ENCODE measurements at regions not wholly inside any gene's neighbourhood (a gene's known extent, or its start where the extent isn't known, plus 50 kb on each side); places are given as distances from the start of the nearest gene placed in this dataset.
"Not testable (repeated sequence)": the region's sequence is repeated elsewhere in the genome, so short reads cannot be mapped to it uniquely, and the experiment has no call there.

DNA sequence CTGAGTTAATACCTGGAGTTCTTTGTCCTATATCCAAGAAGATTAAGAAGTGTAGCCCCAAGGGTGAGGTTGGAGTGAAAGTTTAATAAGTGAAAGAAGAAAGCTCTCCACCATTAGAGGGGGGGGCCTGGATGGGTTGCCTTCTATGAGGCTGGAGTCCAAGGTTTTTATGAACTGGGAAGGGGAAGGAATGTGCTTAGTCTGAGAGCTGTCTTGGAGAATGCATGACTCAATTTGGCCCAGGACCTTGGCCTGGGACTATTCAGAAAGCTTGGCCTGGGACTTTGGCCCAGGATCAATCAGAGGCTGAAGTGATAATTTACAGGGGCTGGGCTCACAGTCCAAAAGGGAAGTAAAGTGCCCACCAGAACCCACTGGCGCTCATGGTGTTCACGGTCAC lies 1049.0 kb upstream of the GRIA3 start:
- H3K27ac Mint-ChIP-seq = no peak overlapping the region
- no peaks in the 10 kb centered on the region for H3K9me3 Mint-ChIP-seq
- CTCF ChIA-PET = no interaction called here
- DNase-seq = no peak
- H3K4me3 Mint-ChIP-seq = no peak overlapping the region
- no peaks in the 10 kb centered on the region for H3K4me1 Mint-ChIP-seq
- H3K36me3 Mint-ChIP-seq = no peaks in the 10 kb centered on the region
- H3K27me3 Mint-ChIP-seq = no peaks in the 10 kb centered on the region

- DNase-seq, H3K4me3 Mint-ChIP-seq, H3K27me3 Mint-ChIP-seq, H3K27ac Mint-ChIP-seq, H3K36me3 Mint-ChIP-seq, CTCF ChIA-PET, H3K9me3 Mint-ChIP-seq, H3K4me1 Mint-ChIP-seq: not testable (repeated sequence)
Measured at GRCh38 chrX:122140219-122140618, 1043.9 kb upstream of the GRIA3 start.

DNA sequence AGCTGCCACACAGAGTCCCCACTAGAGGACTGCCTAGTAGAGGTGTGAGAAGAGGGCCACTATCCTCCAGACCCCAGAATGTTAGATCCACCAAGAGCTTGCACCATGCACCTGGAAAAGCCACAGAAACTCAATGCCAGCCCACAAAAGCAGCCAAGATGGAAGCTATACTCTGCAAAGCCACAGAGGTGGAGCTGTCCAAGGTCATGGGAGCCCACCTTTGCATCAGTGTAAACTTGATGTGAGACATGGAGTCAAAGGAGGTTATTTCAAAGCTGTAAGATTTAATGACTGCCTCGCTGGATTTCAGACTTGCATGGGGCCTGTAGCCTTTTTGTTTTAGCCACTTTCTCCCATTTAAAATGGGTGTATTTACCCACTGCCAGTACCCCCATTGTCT lies 1030.1 kb upstream of the GRIA3 start:
- Mint-ChIP-seq H3K4me3 (no peak overlapping the region), H3K9me3 (no peaks in the 10 kb centered on the region), H3K4me1 (no peaks in the 10 kb centered on the region), H3K36me3 (no peaks in the 10 kb centered on the region), H3K27ac (no peak overlapping the region), H3K27me3 (no peaks in the 10 kb centered on the region)
- DNase-seq = no peak
- CTCF ChIA-PET = no interaction called here

GRCh38 chrX:122168241-122168640 lies 1015.8 kb upstream of the GRIA3 start:
- no peak overlapping the region for H3K4me3 Mint-ChIP-seq
- CTCF ChIA-PET = no interaction called here
- no peaks in the 10 kb centered on the region for H3K9me3 Mint-ChIP-seq
- H3K4me1 Mint-ChIP-seq = no peaks in the 10 kb centered on the region
- no peak for DNase-seq
- no peaks in the 10 kb centered on the region for H3K27me3 Mint-ChIP-seq
- no peaks in the 10 kb centered on the region for H3K36me3 Mint-ChIP-seq
- no peak overlapping the region for H3K27ac Mint-ChIP-seq

DNA sequence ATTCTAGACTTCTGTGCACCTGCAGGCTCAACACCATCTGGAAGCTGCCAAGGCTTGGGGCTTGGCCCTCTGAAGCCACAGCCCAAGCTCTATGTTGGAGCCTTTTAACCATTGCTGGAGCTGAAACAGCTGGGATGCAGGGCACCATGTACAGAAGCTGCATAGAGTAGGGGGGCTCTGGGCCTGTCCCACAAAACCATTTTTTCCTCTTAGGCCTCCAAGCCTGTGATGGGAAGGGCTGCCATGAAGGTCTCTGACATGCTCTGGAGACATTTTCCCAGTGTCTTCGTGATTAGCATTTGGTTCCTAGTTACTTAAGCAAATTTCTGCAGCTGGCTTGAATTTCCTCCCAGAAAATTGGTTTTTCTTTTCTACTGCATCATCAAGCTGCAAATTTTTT lies 999.3 kb upstream of the GRIA3 start:
- Mint-ChIP-seq H3K27me3 (no peaks in the 10 kb centered on the region), H3K36me3 (no peaks in the 10 kb centered on the region), H3K9me3 (peaks cover 7% of the 10 kb centered on the region), H3K4me3 (no peak overlapping the region), H3K27ac (no peak overlapping the region), H3K4me1 (no peaks in the 10 kb centered on the region)
- CTCF ChIA-PET = no interaction called here
- no peak for DNase-seq

DNA sequence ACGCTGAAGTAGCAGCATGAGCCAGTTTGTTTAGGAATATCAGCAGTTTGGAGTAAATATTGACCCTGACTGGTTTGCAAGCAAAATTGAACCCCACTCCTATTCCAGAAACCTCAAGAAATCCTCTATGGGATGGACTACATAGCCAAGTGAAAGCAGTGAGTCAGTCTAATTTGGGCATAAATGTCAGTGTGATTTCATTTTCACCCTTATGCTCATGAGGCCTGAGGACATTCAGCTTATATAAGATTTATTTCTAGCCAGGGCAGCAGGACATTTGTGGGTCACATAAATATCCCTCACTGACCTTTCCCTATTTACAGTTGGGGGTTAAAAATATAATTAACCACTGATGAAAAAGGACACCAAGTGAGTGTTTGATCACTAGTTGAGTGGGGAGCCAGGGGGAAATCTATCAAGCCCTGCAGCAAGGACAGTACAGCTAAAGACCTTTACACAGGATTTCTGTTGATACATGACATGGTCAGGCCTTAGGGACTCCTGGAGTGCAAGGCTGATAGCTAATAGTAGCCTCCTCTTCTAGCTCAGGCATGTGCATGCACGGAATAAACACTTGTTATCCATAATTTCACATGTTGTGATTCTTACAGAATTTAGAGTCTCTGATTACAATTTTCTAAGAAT lies 996.9 kb upstream of the GRIA3 start:
- H3K9me3 Mint-ChIP-seq = peaks cover 7% of the 10 kb centered on the region

GRCh38 chrX:122188751-122189150 lies 995.3 kb upstream of the GRIA3 start:
- Mint-ChIP-seq H3K27me3 (no peaks in the 10 kb centered on the region), H3K4me1 (no peaks in the 10 kb centered on the region), H3K9me3 (peaks cover 4% of the 10 kb centered on the region), H3K4me3 (no peak overlapping the region), H3K36me3 (no peaks in the 10 kb centered on the region), H3K27ac (no peak overlapping the region)
- CTCF ChIA-PET = interaction anchor here (0.6 kb wide), 1 partner anchor 13 kb away, joined by 3 read pairs; no protein-coding TSS in a partner anchor
- no peak for DNase-seq

More for the DNA sequence above, 996.9 kb upstream of the GRIA3 start:
- CTCF ChIA-PET = no interaction called here
- DNase-seq = no peak
- H3K4me1 Mint-ChIP-seq = no peaks in the 10 kb centered on the region
- no peak overlapping the region for H3K4me3 Mint-ChIP-seq
- H3K27ac Mint-ChIP-seq = no peak overlapping the region
- no peaks in the 10 kb centered on the region for H3K36me3 Mint-ChIP-seq
- no peaks in the 10 kb centered on the region for H3K27me3 Mint-ChIP-seq

GRCh38 chrX:122196343-122196742 lies 987.7 kb upstream of the GRIA3 start:
- Mint-ChIP-seq H3K4me3 (no peak overlapping the region), H3K27me3 (no peaks in the 10 kb centered on the region), H3K27ac (no peak overlapping the region), H3K9me3 (no peaks in the 10 kb centered on the region), H3K4me1 (no peaks in the 10 kb centered on the region), H3K36me3 (no peaks in the 10 kb centered on the region)
- CTCF ChIA-PET = no interaction called here
- no peak for DNase-seq

- H3K4me1 Mint-ChIP-seq = no peaks in the 10 kb centered on the region
- no peak overlapping the region for H3K27ac Mint-ChIP-seq
- H3K36me3 Mint-ChIP-seq = no peaks in the 10 kb centered on the region
- no peak overlapping the region for H3K4me3 Mint-ChIP-seq
- no peaks in the 10 kb centered on the region for H3K9me3 Mint-ChIP-seq
- H3K27me3 Mint-ChIP-seq = no peaks in the 10 kb centered on the region
- no peak for DNase-seq
- CTCF ChIA-PET = no interaction called here
Measured at GRCh38 chrX:122203399-122203798, 980.7 kb upstream of the GRIA3 start.

GRCh38 chrX:122218666-122219065 lies 965.4 kb upstream of the GRIA3 start:
- H3K36me3 Mint-ChIP-seq = no peaks in the 10 kb centered on the region
- DNase-seq = no peak

DNA sequence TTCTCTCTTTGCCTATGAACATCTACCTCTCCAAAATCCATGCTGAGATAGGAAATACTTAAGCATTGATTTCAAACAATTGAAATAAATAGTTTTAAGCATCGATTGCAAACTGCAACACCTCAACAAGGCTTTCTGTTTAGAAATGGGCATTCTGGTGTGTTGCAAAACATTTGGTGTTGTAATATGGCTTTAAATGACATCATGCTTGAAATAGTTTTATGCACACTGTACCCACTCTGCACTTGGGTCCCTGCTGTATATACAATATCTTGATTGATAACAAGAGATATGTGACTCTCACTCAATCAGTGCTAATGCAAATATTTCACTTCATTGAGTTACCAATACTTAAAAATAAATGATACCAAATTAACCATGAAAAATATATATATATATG lies 964.9 kb upstream of the GRIA3 start:
- Mint-ChIP-seq H3K4me1 (no peaks in the 10 kb centered on the region), H3K4me3 (no peak overlapping the region), H3K9me3 (peaks cover 2% of the 10 kb centered on the region), H3K27ac (no peak overlapping the region), H3K27me3 (peaks cover 14% of the 10 kb centered on the region), H3K36me3 (no peaks in the 10 kb centered on the region)
- no peak for DNase-seq
- CTCF ChIA-PET = no interaction called here

More at GRCh38 chrX:122218666-122219065, 965.4 kb upstream of the GRIA3 start:
- H3K4me1 Mint-ChIP-seq = no peaks in the 10 kb centered on the region
- H3K9me3 Mint-ChIP-seq = peaks cover 2% of the 10 kb centered on the region
- CTCF ChIA-PET = no interaction called here
- peaks cover 14% of the 10 kb centered on the region for H3K27me3 Mint-ChIP-seq
- H3K27ac Mint-ChIP-seq = no peak overlapping the region
- H3K4me3 Mint-ChIP-seq = no peak overlapping the region

GRCh38 chrX:122219735-122220134 lies 964.3 kb upstream of the GRIA3 start:
- Mint-ChIP-seq H3K27me3 (peaks cover 14% of the 10 kb centered on the region), H3K36me3 (no peaks in the 10 kb centered on the region), H3K9me3 (peaks cover 2% of the 10 kb centered on the region), H3K4me3 (no peak overlapping the region), H3K4me1 (no peaks in the 10 kb centered on the region), H3K27ac (no peak overlapping the region)
- CTCF ChIA-PET = no interaction called here
- DNase-seq = no peak

DNA sequence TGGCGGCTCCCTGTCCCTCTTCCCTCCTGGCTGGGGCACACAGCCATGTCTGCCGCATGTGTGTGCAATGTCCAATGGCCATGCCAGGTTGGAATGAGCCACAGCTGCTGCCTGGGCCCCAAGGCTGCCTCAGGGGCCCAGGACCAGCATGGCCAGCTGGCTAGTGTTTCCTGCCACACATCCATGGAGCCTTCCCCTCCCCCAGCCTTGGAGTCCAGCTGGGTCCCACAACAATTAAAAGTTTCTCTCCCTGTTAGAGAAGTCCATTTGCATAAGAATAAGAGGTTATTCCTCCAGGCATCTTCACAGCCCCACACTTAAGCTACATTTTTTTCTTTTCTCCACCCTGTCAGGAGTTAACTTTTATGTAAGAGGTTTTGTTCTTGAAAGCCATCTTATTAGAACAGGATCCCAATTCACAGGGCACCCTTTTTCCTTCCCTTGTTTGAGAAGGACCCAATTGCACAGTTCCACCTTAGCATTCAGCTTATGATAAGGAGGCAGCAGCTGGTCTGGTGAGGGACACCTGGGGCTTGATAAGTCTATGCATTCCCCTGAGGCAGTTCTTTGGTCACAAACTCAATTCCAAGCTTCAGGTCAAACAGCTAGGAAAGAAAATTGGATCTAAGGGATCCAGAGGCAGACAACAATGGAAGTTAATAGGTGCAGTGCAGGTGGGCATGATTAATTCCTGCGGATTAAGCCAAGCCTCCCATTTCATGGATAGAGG lies 963.3 kb upstream of the GRIA3 start:
- Mint-ChIP-seq H3K27me3 (peaks cover 14% of the 10 kb centered on the region), H3K36me3 (no peaks in the 10 kb centered on the region), H3K9me3 (no peaks in the 10 kb centered on the region), H3K4me3 (no peak overlapping the region), H3K27ac (no peak overlapping the region), H3K4me1 (no peaks in the 10 kb centered on the region)
- no peak for DNase-seq
- CTCF ChIA-PET = no interaction called here

DNA sequence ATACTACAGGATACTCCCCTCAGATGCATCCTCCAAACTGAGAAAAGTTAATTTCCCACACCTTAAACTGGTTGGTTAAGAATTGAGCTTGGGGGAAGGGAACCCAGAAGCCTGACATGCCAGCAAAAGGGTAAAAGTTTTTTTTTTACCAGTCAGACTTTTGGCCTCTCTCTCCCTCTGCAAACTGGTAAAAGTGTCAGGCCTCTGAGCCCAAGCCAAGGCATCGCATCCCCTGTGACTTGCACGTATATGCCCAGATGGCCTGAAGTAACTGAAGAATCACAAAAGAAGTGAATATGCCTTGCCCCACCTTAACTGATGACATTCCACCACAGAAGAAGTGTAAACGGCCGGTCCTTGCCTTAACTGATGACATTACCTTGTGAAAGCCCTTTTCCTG lies 962.3 kb upstream of the GRIA3 start:
- CTCF ChIA-PET, H3K9me3 Mint-ChIP-seq, H3K27ac Mint-ChIP-seq, DNase-seq, H3K36me3 Mint-ChIP-seq, H3K4me1 Mint-ChIP-seq, H3K4me3 Mint-ChIP-seq: not testable (repeated sequence)
- peaks cover 14% of the 10 kb centered on the region for H3K27me3 Mint-ChIP-seq

DNA sequence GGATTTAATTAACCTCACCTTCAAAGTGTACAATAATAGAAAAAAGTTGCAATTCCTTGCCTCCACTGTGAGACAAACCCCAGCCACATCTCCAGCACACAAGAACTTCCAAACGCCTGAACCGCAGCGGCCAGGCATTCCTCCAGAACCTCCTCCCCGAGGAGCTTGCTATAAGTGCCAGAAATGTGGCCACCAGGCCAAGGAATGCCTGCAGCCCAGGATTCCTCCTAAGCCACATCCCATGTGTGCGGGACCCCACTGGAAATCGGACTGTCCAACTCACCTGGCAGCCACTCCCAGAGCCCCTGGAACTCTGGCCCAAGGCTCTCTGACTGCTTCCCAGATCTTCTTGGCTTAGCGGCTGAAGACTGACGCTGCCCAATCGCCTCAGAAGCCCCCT lies 959.9 kb upstream of the GRIA3 start:
- H3K9me3 Mint-ChIP-seq, DNase-seq, H3K27ac Mint-ChIP-seq, H3K4me1 Mint-ChIP-seq, H3K4me3 Mint-ChIP-seq, H3K36me3 Mint-ChIP-seq, CTCF ChIA-PET: not testable (repeated sequence)
- peaks cover 14% of the 10 kb centered on the region for H3K27me3 Mint-ChIP-seq
